Fibroblast of villous mesenchyme (primary cell): ENCODE measurements at regions not wholly inside any gene's neighbourhood (a gene's known extent, or its start where the extent isn't known, plus 50 kb on each side); places are given as distances from the start of the nearest gene placed in this dataset.
"Not testable (repeated sequence)": the region's sequence is repeated elsewhere in the genome, so short reads cannot be mapped to it uniquely, and the experiment has no call there.

Source experiments
- DNase-seq: peaks from one replicate; pipeline ENCODE4 v3.0.0-alpha.2; 2010; ENCODE audit warnings: low read depth
- H3K4me3 ChIP-seq: 2 replicates; pipeline ENCODE4 v1.5.1; 2011; ENCODE audit warnings: low read depth, mild to moderate bottlenecking, low read length
- TF ChIP-seq, protein P1 (sequence below): IDR thresholded peaks from 2 replicates; pipeline ENCODE4 v1.5.1; 2012; ENCODE audit warnings: low read depth, mild to moderate bottlenecking, low read length; ENCODE audit not compliant: insufficient read depth

DNA sequence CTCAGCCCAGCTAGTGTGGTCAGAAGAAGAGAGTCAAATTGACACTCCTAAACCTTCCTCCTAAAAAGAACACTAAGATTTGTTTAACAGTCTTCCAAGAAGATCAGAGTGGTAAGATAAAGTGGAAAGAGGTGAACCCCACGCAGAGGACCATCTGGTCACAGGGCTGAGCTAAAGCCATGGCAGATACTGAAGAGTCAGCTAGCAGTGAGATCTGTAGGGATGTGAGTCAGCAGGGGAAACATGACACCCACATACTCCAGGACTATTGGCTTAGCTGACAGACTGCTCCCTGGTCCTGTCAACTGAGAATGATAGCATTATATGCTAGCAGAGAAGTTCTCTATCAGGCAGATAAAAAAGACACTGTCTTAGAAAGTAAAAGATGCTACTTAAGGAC, 269.4 kb upstream of the ALG10 start:
- TF ChIP-seq, protein P1, sequence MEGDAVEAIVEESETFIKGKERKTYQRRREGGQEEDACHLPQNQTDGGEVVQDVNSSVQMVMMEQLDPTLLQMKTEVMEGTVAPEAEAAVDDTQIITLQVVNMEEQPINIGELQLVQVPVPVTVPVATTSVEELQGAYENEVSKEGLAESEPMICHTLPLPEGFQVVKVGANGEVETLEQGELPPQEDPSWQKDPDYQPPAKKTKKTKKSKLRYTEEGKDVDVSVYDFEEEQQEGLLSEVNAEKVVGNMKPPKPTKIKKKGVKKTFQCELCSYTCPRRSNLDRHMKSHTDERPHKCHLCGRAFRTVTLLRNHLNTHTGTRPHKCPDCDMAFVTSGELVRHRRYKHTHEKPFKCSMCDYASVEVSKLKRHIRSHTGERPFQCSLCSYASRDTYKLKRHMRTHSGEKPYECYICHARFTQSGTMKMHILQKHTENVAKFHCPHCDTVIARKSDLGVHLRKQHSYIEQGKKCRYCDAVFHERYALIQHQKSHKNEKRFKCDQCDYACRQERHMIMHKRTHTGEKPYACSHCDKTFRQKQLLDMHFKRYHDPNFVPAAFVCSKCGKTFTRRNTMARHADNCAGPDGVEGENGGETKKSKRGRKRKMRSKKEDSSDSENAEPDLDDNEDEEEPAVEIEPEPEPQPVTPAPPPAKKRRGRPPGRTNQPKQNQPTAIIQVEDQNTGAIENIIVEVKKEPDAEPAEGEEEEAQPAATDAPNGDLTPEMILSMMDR = no peak
- no peak for DNase-seq
- H3K4me3 ChIP-seq = no peak overlapping the region

DNA sequence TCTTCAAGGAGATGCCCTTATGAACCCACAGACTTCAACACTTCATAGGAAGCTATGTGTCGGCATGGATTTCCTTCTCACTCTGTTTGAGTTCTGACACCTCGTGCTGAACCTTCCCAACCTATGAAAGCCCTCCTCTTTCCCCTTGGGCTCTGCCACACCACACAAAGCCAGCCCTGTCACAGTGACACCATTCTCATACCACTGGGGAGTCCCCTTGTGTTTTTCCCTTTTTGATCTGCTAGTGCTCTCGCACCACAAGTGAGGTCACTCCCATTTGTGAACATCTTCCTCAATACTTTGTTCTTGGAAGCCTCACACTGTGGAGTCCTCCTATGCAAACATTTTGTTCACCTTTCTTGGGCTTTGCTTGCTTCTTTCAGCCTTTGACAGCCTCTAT, 264.6 kb upstream of the ALG10 start:
- no peak overlapping the region for H3K4me3 ChIP-seq
- TF ChIP-seq, protein P1 = no peak
- DNase-seq = no peak

DNA sequence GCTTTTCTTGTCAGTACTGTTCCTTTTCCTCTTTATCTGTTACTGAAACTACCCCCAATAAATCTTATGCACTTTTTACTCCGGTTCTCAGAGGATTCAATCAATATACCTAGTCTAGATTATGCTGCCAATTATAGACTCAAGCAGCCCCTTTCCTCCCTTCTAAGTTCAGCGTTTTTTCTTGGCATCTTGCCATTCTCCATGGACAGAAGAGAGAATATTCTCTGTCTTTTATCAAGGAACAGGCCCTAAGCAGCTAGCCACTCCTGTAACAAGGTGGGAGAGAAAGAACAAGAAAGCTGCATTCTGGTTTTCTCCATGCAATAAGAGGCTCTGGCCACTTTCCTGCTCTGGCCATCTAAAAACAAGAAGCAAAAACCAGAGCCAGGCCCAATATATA, 263.0 kb upstream of the ALG10 start:
- TF ChIP-seq, protein P1 = no peak
- DNase-seq = no peak
- H3K4me3 ChIP-seq = no peak overlapping the region

DNA sequence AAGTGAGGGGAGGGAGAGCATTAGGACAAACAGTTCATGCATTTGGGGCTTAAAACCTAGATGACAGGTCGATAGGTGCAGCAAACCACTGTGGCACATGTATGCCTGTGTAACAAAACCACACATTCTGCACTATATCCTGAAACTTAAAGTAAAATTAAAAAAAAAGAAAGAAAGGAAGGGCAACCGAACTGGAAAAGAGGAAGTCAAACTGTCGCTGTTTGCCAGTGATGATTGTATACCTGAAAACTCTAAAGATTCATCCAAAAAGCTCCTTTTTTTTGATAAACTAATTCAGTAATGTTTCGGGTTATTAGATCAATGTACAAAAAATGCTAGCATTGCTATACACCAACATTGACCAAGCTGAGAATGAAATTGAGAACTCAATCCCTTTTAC, 259.0 kb upstream of the ALG10 start:
- TF ChIP-seq, protein P1 = no peak
- DNase-seq = no peak
- H3K4me3 ChIP-seq = no peak overlapping the region

DNA sequence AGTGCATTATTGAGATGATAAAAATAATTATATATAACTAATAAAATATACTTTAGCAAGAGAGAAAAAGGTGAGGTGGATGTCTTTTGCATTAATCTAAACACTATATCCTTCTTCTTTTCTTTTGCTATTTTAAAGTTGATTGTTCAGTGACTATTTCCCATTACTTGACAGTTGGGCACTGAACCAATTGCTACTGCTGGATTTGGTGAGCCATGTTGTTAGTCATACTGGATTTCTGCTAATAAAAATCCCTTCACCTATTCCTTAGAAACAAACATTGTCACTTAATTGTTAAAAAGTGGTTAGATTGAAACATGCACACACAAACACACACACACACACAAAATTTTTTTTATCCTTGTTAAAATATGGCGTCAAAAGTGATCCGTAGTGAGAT, 251.6 kb upstream of the ALG10 start:
- TF ChIP-seq, protein P1 = no peak
- no peak overlapping the region for H3K4me3 ChIP-seq
- DNase-seq = no peak

DNA sequence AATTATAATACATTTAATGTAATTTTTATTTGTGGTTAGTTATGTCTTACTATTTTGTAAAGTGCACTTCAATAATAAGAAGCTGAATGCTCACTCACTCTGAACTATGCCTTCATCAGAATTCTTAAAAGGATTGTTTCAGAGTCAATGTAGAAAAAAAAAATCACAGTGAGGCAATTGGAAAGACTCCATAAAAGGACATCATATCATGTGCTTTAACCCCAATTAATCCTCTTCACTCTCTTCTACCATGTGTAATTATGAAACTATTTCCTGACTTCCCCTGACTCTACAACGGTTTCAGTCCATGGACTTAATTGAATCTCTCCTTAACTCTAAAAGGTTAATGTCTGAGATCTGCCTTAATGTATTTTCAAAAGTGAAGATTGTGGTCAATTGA, 250.4 kb upstream of the ALG10 start:
- TF ChIP-seq, protein P1 = no peak
- DNase-seq = no peak
- no peak overlapping the region for H3K4me3 ChIP-seq

DNA sequence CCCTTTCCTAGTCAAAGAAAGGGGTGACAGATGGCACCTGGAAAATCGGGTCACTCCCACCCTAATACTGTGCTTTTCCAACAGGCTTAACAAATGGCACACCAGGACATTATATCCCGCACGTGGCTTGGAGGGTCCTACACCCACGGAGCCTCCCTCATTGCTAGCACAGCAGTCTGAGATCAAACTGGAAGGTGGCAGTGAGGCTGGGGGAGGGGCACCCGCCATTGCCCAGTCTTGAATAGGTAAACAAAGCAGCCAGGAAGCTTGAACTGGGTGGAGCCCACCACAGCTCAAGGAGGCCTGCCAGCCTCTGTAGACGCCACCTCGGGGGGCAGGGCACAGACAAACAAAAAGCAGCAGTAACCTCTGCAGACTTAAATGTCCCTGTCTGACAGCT, 249.2 kb upstream of the ALG10 start:
- DNase-seq, H3K4me3 ChIP-seq: not testable (repeated sequence)

DNA sequence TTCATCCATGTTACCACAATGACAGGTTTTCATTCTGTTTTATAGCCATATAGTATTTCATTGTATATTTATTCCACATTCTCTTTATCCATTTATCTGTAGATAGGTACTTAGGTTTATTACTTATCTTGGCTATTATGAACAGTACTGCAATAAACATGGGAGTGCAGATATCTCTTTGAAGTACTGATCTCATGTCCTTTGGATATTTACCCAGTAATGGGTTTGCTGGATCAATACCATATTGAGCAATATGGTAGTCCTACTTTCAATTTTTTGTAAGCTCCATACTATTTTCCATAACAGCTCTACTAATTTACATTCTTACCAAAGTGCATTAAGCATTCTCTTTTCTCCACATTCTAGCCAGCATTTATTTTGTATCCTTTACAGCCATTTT, 235.8 kb upstream of the ALG10 start:
- TF ChIP-seq, protein P1 = no peak
- H3K4me3 ChIP-seq = no peak overlapping the region
- DNase-seq = no peak
